B cell (primary cell): ENCODE measurements at regions not wholly inside any gene's neighbourhood (a gene's known extent, or its start where the extent isn't known, plus 50 kb on each side); places are given as distances from the start of the nearest gene placed in this dataset.

ENCODE experiments used
- CTCF ChIP-seq: fragments of 200-600 bp; IDR thresholded peaks from one replicate; pipeline ENCODE4 v1.8.0; 2022; ENCODE audit warnings: antibody characterized with exemption, mild to moderate bottlenecking
- EZH2 ChIP-seq: IDR thresholded peaks from 2 replicates; pipeline ENCODE4 v1.6.1; 2012; ENCODE audit warnings: borderline replicate concordance, low read depth, mild to moderate bottlenecking, moderate library complexity, low read length; ENCODE audit not compliant: insufficient read depth, poor library complexity, severe bottlenecking

- TF ChIP-seq CTCF (no peak), EZH2 (no peak)
Observed at GRCh38 chrY:7681426-7681825, 769.9 kb upstream of the AMELY start.
